OCI-LY3 (cell line): ENCODE measurements at regions not wholly inside any gene's neighbourhood (a gene's known extent, or its start where the extent isn't known, plus 50 kb on each side); places are given as distances from the start of the nearest gene placed in this dataset.
"Not testable (repeated sequence)": the region's sequence is repeated elsewhere in the genome, so short reads cannot be mapped to it uniquely, and the experiment has no call there.

Source experiments
- H2AFZ ChIP-seq: fragments of 200-600, 300-600 bp; shearing (Covaris generic); 2 replicates; pipeline ENCODE4 v1.6.0; 2014; ENCODE audit warnings: antibody characterized with exemption, low read depth, low read length
- H3K27ac ChIP-seq: fragments of 200-600, 300-600 bp; sonication (generic); 2 replicates; pipeline ENCODE4 v1.5.1; 2014; ENCODE audit warnings: mild to moderate bottlenecking, low read length, moderate library complexity, mixed read lengths
- H3K27me3 ChIP-seq: fragments of 200-600, 300-600 bp; sonication (generic); 2 replicates; pipeline ENCODE4 v1.6.1; 2014; ENCODE audit warnings: low read depth, low read length, mixed read lengths
- H3K36me3 ChIP-seq: fragments of 200-600, 300-600 bp; sonication (generic); replicated peaks from 2 replicates; pipeline ENCODE3; 2014; ENCODE audit warnings: low read depth, low read length, mixed read lengths
- H3K4me1 ChIP-seq: fragments of 300-600, 200-600 bp; sonication (generic); 2 replicates; pipeline ENCODE4 v1.6.1; 2014; ENCODE audit warnings: low read length, mixed read lengths
- H3K4me2 ChIP-seq: fragments of 200-600, 300-600 bp; sonication (generic); 2 replicates; pipeline ENCODE4 v1.6.1; 2014; ENCODE audit warnings: low read length, mixed read lengths
- H3K4me3 ChIP-seq: fragments of 300-600, 200-600 bp; sonication (generic); 2 replicates; pipeline ENCODE4 v1.5.1; 2014; ENCODE audit warnings: antibody characterized with exemption, mild to moderate bottlenecking, low read length, moderate library complexity
- H3K79me2 ChIP-seq: fragments of 300-600, 200-600 bp; shearing (Covaris generic); 2 replicates; pipeline ENCODE4 v1.6.1; 2014; ENCODE audit warnings: mild to moderate bottlenecking, low read length, mixed read lengths
- H3K9ac ChIP-seq: fragments of 300-600, 200-600 bp; shearing (Covaris generic); 2 replicates; pipeline ENCODE4 v1.6.0; 2014; ENCODE audit warnings: mild to moderate bottlenecking, low read length, moderate library complexity
- H3K9me3 ChIP-seq: fragments of 200-600, 300-600 bp; shearing (Covaris generic); 2 replicates; pipeline ENCODE4 v1.6.1; 2014; ENCODE audit warnings: low read length, mixed read lengths; ENCODE audit not compliant: insufficient read depth
- H4K20me1 ChIP-seq: fragments of 200-600, 300-600 bp; sonication (generic); 2 replicates; pipeline ENCODE4 v1.6.1; 2016; ENCODE audit warnings: low read length, mixed read lengths; ENCODE audit not compliant: insufficient read depth
- EZH2phosphoT487 ChIP-seq: fragments of 200-600 bp; shearing (Covaris generic); IDR thresholded peaks from 2 replicates; pipeline ENCODE4 v1.6.1; 2018; ENCODE audit warnings: antibody characterized with exemption, mixed run types, low read depth
- TF ChIP-seq, protein P1 (sequence below): fragments of 200-600, 300-600 bp; sonication (generic); IDR thresholded peaks from 2 replicates; pipeline ENCODE4 v1.5.1; 2014; ENCODE audit warnings: antibody characterized with exemption, low read length, low read depth

DNA sequence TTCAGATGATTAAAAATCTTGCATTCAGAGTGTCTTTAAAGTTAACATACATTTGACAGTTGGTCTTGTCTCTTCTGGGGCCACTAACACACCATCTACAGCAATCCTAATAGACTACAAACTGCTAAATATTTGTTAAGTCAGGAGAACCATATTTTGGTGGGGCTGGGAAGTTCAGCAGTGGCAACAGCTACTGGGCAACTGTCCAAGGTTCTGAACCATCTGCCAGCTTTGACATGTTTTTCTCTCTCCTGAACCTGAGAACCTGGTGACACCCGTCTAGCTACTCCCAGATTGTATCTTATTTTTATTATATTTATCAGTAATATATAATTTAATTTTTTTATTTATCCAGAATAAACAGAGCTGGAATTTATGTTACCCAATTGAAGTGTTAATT lies 199.0 kb upstream of the DPYD start:
- H3K4me1 ChIP-seq, result no peaks in the 10 kb centered on the region
- no peaks in the 10 kb centered on the region for H4K20me1 ChIP-seq
- H3K9ac ChIP-seq, result no peak overlapping the region
- H3K4me3 ChIP-seq, result no peak overlapping the region
- no peak overlapping the region for H2AFZ ChIP-seq
- H3K9me3 ChIP-seq, result no peaks in the 10 kb centered on the region
- no peak for TF ChIP-seq EZH2phosphoT487
- TF ChIP-seq, protein P1, sequence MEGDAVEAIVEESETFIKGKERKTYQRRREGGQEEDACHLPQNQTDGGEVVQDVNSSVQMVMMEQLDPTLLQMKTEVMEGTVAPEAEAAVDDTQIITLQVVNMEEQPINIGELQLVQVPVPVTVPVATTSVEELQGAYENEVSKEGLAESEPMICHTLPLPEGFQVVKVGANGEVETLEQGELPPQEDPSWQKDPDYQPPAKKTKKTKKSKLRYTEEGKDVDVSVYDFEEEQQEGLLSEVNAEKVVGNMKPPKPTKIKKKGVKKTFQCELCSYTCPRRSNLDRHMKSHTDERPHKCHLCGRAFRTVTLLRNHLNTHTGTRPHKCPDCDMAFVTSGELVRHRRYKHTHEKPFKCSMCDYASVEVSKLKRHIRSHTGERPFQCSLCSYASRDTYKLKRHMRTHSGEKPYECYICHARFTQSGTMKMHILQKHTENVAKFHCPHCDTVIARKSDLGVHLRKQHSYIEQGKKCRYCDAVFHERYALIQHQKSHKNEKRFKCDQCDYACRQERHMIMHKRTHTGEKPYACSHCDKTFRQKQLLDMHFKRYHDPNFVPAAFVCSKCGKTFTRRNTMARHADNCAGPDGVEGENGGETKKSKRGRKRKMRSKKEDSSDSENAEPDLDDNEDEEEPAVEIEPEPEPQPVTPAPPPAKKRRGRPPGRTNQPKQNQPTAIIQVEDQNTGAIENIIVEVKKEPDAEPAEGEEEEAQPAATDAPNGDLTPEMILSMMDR, result no peak
- no peaks in the 10 kb centered on the region for H3K27me3 ChIP-seq
- no peaks in the 10 kb centered on the region for H3K79me2 ChIP-seq
- H3K4me2 ChIP-seq, result no peak overlapping the region
- H3K36me3 ChIP-seq, result no peaks in the 10 kb centered on the region
- H3K27ac ChIP-seq, result no peak overlapping the region

DNA sequence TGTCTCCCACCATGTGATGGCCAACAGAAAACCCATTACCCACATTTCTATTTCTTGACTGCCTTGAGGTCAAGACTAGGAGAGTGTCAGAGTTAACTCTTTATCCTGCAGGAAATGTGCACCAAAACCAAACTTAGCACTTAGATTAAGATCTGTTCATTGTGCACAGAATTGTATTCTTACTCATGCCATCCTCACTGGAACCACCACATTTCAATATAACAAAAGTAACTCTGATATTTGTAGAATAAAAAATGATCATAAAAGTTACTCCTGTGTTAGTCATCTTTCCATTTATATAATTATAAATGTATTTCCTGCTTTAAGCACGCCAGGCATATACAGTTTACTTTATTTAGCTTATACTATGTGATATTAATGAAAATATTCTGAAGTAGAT lies 193.0 kb upstream of the DPYD start:
- H3K4me2 ChIP-seq, result no peak overlapping the region
- no peak overlapping the region for H2AFZ ChIP-seq
- no peaks in the 10 kb centered on the region for H3K27me3 ChIP-seq
- H3K4me3 ChIP-seq, result no peak overlapping the region
- no peaks in the 10 kb centered on the region for H3K4me1 ChIP-seq
- no peaks in the 10 kb centered on the region for H3K79me2 ChIP-seq
- H3K9ac ChIP-seq, result no peak overlapping the region
- no peaks in the 10 kb centered on the region for H4K20me1 ChIP-seq
- no peaks in the 10 kb centered on the region for H3K36me3 ChIP-seq
- TF ChIP-seq EZH2phosphoT487, result no peak
- TF ChIP-seq, protein P1, result no peak
- no peak overlapping the region for H3K27ac ChIP-seq
- H3K9me3 ChIP-seq, result no peaks in the 10 kb centered on the region

DNA sequence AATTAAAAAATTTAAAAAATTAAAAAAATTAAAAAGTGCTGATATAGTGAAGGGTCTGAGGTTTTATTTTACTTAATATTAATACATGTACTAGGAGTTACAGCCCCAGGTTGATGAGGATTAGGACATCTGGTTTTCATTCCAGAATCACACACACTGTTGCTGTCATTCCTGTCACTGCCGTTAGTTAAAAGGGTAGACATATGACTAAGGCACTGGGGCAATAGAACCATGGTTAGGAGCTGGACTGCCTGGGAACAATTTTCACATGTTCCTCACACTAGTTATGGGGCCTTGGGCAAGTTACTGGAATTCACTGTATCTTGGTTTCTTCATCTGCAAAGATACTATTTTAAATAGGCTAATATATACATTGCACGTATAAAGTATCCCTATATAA lies 191.8 kb upstream of the DPYD start:
- Histone ChIP-seq H3K36me3 (no peaks in the 10 kb centered on the region), H3K4me2 (no peak overlapping the region), H3K9ac (no peak overlapping the region), H3K27me3 (no peaks in the 10 kb centered on the region), H2AFZ (no peak overlapping the region), H3K79me2 (no peaks in the 10 kb centered on the region), H4K20me1 (no peaks in the 10 kb centered on the region), H3K9me3 (no peaks in the 10 kb centered on the region), H3K4me3 (no peak overlapping the region), H3K4me1 (no peaks in the 10 kb centered on the region), H3K27ac (no peak overlapping the region)
- no peak for TF ChIP-seq EZH2phosphoT487
- TF ChIP-seq, protein P1, result no peak

DNA sequence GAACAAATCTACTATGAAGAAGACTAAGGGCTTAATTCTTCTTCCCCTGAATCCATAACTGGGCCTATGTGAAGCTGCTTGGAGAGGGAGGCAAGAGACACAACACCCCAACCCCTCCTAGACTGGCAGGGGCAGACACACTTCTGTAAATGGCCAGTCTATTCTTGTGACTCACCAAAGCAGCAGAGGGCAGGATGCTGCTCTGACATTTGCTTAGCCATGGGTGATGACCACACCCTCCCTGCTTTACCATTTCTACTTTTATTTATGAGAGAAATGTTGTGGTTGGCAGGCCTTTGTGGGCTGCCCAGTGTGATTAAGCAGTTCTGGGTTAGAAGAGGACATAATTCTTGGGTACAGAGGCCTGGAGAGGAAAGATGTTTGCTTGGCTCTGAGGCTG lies 189.8 kb upstream of the DPYD start:
- no peak overlapping the region for H3K4me3 ChIP-seq
- no peak overlapping the region for H2AFZ ChIP-seq
- no peak overlapping the region for H3K27ac ChIP-seq
- H3K27me3 ChIP-seq, result no peaks in the 10 kb centered on the region
- no peaks in the 10 kb centered on the region for H3K36me3 ChIP-seq
- H3K9ac ChIP-seq, result no peak overlapping the region
- no peak for TF ChIP-seq EZH2phosphoT487
- TF ChIP-seq, protein P1, result no peak
- H3K4me1 ChIP-seq, result no peaks in the 10 kb centered on the region
- no peaks in the 10 kb centered on the region for H3K9me3 ChIP-seq
- H4K20me1 ChIP-seq, result no peaks in the 10 kb centered on the region
- no peaks in the 10 kb centered on the region for H3K79me2 ChIP-seq
- H3K4me2 ChIP-seq, result no peak overlapping the region

DNA sequence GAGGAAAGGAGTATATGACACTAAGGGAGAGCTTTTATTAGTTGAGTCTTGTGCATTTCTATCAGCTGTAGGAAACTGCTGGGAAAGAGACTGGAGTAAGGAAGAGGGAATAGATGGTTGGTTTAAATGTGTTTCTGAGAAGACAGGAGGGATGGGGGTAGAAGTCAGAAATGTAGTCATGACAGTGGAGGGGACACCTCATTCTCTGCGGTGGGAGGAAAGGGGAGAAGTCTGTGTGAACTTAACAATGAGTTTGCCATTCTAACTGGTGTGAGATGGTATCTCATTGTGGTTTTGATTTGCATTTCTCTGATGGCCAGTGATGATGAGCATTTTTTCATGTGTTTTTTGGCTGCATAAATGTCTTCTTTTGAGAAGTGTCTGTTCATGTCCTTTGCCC lies 187.5 kb upstream of the DPYD start:
- H2AFZ ChIP-seq, H3K27ac ChIP-seq, H3K27me3 ChIP-seq, H3K9me3 ChIP-seq, H3K4me3 ChIP-seq, H3K4me2 ChIP-seq, H3K36me3 ChIP-seq, H3K9ac ChIP-seq, H3K4me1 ChIP-seq, H4K20me1 ChIP-seq, H3K79me2 ChIP-seq: not testable (repeated sequence)
